ENCODE measurements at regions not wholly inside any gene's neighbourhood (a gene's known extent, or its start where the extent isn't known, plus 50 kb on each side); places are given as distances from the start of the nearest gene placed in this dataset.

DNA sequence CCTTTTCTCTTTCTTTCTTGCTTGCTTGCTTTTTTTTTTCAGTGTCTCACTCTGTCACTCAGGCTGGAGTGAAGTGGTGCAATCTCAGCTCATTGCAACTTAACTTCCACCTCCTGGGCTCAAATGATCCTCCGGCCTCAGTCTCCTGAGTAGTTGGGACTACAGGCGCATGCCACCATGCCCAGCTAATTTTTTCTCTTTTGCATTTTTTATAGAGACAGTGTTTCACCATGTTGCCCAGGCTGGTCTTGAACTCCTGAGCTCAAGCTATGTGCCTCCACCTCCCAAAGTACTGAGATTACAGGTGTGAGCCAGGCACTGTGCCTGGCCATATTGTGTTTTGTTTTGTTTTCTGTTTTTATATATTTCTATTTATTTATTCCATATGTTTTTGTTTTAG is 461.0 kb downstream of the ADAMTS20 start:
- Histone ChIP-seq H3K27me3 (ENCODE audit: control insufficient read depth, insufficient read depth, low read length, poor library complexity, severe bottlenecking) (no peaks in the 10 kb centered on the region), H3K9me3 (ENCODE audit: control insufficient read depth, low read length) (peaks cover 6% of the 10 kb centered on the region), H3K27ac (ENCODE audit: insufficient read depth, low read depth, low read length, poor library complexity, severe bottlenecking) (no peak overlapping the region), H3K4me1 (ENCODE audit: control insufficient read depth, insufficient read depth, low read length) (no peaks in the 10 kb centered on the region), H3K36me3 (ENCODE audit: control insufficient read depth, insufficient read depth, low read length) (no peaks in the 10 kb centered on the region), H3K4me3 (ENCODE audit: insufficient read depth, low read depth, low read length) (no peak overlapping the region)
- 94 to 95% methylated on average over 2 of the region's 2 CpGs for WGBS, 2 experiments

DNA sequence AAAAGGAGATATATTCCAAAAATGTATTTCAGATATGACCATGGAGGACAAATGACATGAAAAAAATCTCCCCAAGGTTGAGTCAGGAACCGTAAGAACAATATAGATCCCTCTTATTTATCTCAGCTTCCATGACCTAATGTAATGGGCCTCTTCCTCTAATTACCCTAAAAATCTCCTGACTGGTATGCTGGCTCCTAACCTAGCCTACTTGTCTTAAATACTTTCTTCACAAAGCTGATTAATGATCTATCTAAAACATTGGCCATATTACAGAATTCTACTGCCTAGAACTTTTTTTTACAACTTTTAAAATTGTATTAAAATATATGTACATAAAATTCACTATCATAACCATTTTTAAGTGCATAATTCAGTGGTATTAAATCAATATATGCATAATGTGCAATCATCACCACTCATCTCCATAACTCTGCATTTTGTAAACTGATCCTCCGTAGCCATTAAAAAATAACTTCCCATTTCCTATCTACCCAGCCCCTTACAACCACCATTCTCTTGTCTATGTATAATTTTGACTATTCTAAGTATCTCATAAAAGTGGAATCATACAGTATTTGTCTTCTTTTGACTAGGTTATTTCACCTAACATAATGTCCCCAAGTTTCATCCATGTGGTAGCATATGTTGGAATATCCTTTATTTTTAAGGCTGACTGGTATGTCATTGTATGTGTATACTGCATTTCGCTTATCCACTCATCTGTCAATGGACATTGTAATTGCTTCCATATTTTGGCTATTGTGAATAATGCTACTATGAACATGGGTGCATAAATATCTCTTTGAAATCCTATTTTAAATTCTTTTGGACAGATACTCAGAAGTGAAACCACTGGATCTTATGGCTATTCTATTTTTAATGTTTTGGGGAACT is 464.6 kb downstream of the ADAMTS20 start:
- no peaks in the 10 kb centered on the region for H3K36me3 ChIP-seq (ENCODE audit: control insufficient read depth, insufficient read depth, low read length)
- H3K4me3 ChIP-seq (ENCODE audit: insufficient read depth, low read depth, low read length), result no peak overlapping the region
- no peaks in the 10 kb centered on the region for H3K4me1 ChIP-seq (ENCODE audit: control insufficient read depth, insufficient read depth, low read length)
- peaks cover 6% of the 10 kb centered on the region for H3K9me3 ChIP-seq (ENCODE audit: control insufficient read depth, low read length)
- 94 to 98% methylated on average over 2 to 3 of the region's 3 CpGs for WGBS, 2 experiments
- no peak overlapping the region for H3K27ac ChIP-seq (ENCODE audit: insufficient read depth, low read depth, low read length, poor library complexity, severe bottlenecking)
- H3K27me3 ChIP-seq (ENCODE audit: control insufficient read depth, insufficient read depth, low read length, poor library complexity, severe bottlenecking), result no peaks in the 10 kb centered on the region

DNA sequence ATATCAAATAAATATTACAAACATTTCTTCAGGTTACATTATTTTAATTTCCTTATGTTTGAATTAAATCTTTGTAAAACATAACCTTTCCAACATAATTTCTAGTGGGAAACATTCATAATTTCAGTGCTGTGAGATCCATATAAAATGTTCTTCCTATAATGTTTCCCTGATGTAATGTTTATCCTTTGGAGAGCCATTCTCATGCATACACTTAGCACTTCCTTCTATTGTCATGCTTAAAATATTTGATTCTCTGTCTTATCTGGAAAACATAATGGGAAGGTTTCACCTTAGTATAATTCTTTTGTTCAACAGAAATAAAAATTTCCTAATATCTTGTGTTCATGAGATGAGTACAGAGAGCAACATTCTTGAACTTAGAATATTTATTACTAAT is 472.5 kb downstream of the ADAMTS20 start:
- H3K9me3 ChIP-seq (ENCODE audit: control insufficient read depth, low read length), result no peaks in the 10 kb centered on the region
- no peak overlapping the region for H3K4me3 ChIP-seq (ENCODE audit: insufficient read depth, low read depth, low read length)
- no peak overlapping the region for H3K27ac ChIP-seq (ENCODE audit: insufficient read depth, low read depth, low read length, poor library complexity, severe bottlenecking)
- H3K4me1 ChIP-seq (ENCODE audit: control insufficient read depth, insufficient read depth, low read length), result no peaks in the 10 kb centered on the region
- no peaks in the 10 kb centered on the region for H3K36me3 ChIP-seq (ENCODE audit: control insufficient read depth, insufficient read depth, low read length)
- no peaks in the 10 kb centered on the region for H3K27me3 ChIP-seq (ENCODE audit: control insufficient read depth, insufficient read depth, low read length, poor library complexity, severe bottlenecking)

DNA sequence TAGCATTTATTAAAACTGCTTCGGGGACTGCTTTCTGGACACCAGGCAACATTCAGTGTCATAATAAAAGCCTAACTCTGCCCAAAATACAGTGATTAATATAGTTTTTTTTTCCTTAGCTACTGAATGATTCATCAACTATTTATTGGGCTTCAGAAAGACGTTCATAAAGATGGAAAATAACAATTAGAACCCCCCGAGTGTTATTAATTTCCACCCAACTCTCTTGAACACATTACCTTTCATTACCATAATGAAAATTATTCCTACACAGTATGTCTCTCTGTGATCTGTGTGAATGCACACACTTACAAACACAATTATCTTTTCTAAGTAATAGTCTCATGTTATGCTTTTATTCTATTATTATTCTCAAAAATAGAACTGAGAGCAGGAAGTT is 473.0 kb downstream of the ADAMTS20 start:
- Histone ChIP-seq H3K27ac (ENCODE audit: insufficient read depth, low read depth, low read length, poor library complexity, severe bottlenecking) (no peak overlapping the region), H3K4me3 (ENCODE audit: insufficient read depth, low read depth, low read length) (no peak overlapping the region), H3K4me1 (ENCODE audit: control insufficient read depth, insufficient read depth, low read length) (no peaks in the 10 kb centered on the region), H3K36me3 (ENCODE audit: control insufficient read depth, insufficient read depth, low read length) (no peaks in the 10 kb centered on the region), H3K27me3 (ENCODE audit: control insufficient read depth, insufficient read depth, low read length, poor library complexity, severe bottlenecking) (no peaks in the 10 kb centered on the region), H3K9me3 (ENCODE audit: control insufficient read depth, low read length) (no peaks in the 10 kb centered on the region)
- 92 to 93% methylated on average over 3 of the region's 3 CpGs for WGBS, 2 experiments

DNA sequence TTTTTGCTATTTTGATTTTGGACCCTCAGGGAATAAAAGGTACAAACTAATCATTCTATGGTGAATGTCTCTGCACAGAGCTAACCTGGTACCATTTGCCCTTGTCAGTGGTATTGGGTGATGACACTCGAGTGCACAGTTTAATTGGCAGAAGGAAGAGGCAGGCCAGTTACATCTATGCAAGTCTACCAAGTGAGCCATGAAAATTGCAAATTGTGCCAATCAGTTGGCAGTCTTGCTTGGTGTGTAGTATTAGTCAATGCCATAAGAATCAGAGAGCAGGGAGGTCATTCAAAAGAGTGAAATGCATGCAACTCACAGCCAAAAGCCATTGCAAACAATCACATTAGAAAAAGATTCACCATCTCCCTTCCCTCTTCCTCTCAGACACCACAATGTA is 479.6 kb downstream of the ADAMTS20 start:
- Histone ChIP-seq H3K9me3 (ENCODE audit: control insufficient read depth, low read length) (no peaks in the 10 kb centered on the region), H3K36me3 (ENCODE audit: control insufficient read depth, insufficient read depth, low read length) (no peaks in the 10 kb centered on the region), H3K27me3 (ENCODE audit: control insufficient read depth, insufficient read depth, low read length, poor library complexity, severe bottlenecking) (no peaks in the 10 kb centered on the region), H3K4me3 (ENCODE audit: insufficient read depth, low read depth, low read length) (no peak overlapping the region), H3K4me1 (ENCODE audit: control insufficient read depth, insufficient read depth, low read length) (no peaks in the 10 kb centered on the region), H3K27ac (ENCODE audit: insufficient read depth, low read depth, low read length, poor library complexity, severe bottlenecking) (no peak overlapping the region)
- 92 to 97% methylated on average over 1 of the region's 1 CpG for WGBS, 2 experiments

DNA sequence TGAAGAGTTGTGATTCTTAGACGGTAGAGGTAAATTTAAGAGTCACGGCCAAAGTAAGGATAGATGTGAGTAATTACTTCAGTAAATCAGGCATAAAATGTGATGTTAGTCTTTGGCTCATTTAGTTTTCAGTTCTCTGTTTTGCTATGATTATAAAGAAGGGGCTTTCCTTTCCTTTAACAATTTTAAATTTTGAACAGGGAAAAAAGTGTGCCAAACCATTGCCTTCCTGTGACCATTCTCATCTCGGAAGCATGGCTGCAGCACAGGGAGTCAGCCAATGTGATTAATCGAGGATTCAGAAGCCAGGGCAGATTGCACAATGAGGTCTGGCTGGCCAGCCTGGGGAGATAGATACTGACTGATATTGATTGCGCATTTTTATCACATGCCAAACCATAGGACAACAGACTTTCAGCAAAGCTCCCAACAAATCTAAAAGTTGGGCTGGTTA is 480.2 kb upstream of the PRICKLE1 start:
- Histone ChIP-seq H3K36me3 (ENCODE audit: control insufficient read depth, insufficient read depth, low read length) (no peaks in the 10 kb centered on the region), H3K27me3 (ENCODE audit: control insufficient read depth, insufficient read depth, low read length, poor library complexity, severe bottlenecking) (no peaks in the 10 kb centered on the region), H3K27ac (ENCODE audit: insufficient read depth, low read depth, low read length, poor library complexity, severe bottlenecking) (no peak overlapping the region), H3K4me1 (ENCODE audit: control insufficient read depth, insufficient read depth, low read length) (no peaks in the 10 kb centered on the region), H3K9me3 (ENCODE audit: control insufficient read depth, low read length) (no peaks in the 10 kb centered on the region), H3K4me3 (ENCODE audit: insufficient read depth, low read depth, low read length) (no peak overlapping the region)
- 95 to 98% methylated on average over 5 of the region's 5 CpGs for WGBS, 2 experiments

DNA sequence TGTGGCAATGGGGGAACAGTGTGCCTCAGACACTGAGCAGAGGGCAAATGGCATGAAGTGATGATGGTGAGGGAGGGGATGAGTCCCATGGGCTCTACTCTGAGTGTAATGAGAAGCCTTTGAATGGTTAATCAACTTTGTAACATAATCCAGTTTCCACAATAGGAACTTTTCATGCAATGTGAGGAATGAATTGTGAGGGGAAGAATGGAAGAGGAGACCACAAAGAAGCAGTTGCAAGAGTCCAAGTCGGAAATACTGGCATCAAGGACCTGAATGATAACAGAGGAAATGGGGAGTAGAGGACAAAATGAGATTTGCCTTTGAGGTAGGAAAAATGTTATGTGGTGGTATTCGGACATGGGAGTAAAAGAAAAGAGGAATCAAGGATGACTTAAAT is 476.9 kb upstream of the PRICKLE1 start:
- Histone ChIP-seq H3K9me3 (ENCODE audit: control insufficient read depth, low read length) (no peaks in the 10 kb centered on the region), H3K4me3 (ENCODE audit: insufficient read depth, low read depth, low read length) (no peak overlapping the region)

DNA sequence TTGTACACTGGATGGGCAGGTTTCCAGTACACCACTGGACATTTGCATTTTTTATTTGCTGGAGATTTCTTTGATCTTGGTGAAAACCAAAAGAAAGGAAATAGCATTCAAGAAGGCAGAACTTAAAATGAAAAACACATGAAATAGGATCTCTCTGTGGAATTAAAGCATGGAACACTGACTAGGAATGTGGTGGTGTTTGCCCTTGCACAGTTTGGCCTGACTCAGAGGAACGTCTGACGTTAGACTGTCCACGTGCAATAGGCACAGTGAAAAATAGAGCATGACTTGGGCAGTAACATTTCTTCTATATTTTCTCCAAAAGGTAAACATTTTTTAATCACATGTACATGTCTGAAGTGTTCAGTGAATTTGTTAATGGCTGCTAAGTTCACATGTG is 474.1 kb upstream of the PRICKLE1 start:
- Histone ChIP-seq H3K27ac (ENCODE audit: insufficient read depth, low read depth, low read length, poor library complexity, severe bottlenecking) (no peak overlapping the region), H3K4me3 (ENCODE audit: insufficient read depth, low read depth, low read length) (no peak overlapping the region), H3K9me3 (ENCODE audit: control insufficient read depth, low read length) (no peaks in the 10 kb centered on the region), H3K27me3 (ENCODE audit: control insufficient read depth, insufficient read depth, low read length, poor library complexity, severe bottlenecking) (no peaks in the 10 kb centered on the region), H3K4me1 (ENCODE audit: control insufficient read depth, insufficient read depth, low read length) (no peaks in the 10 kb centered on the region), H3K36me3 (ENCODE audit: control insufficient read depth, insufficient read depth, low read length) (no peaks in the 10 kb centered on the region)
- 91 to 98% methylated on average over 3 of the region's 3 CpGs for WGBS, 2 experiments

More for the DNA sequence above, 476.9 kb upstream of the PRICKLE1 start:
- Histone ChIP-seq H3K27me3 (ENCODE audit: control insufficient read depth, insufficient read depth, low read length, poor library complexity, severe bottlenecking) (no peaks in the 10 kb centered on the region), H3K27ac (ENCODE audit: insufficient read depth, low read depth, low read length, poor library complexity, severe bottlenecking) (no peak overlapping the region), H3K36me3 (ENCODE audit: control insufficient read depth, insufficient read depth, low read length) (no peaks in the 10 kb centered on the region), H3K4me1 (ENCODE audit: control insufficient read depth, insufficient read depth, low read length) (no peaks in the 10 kb centered on the region)
- WGBS, 2 experiments, result 91 to 92% methylated on average over 2 of the region's 2 CpGs

DNA sequence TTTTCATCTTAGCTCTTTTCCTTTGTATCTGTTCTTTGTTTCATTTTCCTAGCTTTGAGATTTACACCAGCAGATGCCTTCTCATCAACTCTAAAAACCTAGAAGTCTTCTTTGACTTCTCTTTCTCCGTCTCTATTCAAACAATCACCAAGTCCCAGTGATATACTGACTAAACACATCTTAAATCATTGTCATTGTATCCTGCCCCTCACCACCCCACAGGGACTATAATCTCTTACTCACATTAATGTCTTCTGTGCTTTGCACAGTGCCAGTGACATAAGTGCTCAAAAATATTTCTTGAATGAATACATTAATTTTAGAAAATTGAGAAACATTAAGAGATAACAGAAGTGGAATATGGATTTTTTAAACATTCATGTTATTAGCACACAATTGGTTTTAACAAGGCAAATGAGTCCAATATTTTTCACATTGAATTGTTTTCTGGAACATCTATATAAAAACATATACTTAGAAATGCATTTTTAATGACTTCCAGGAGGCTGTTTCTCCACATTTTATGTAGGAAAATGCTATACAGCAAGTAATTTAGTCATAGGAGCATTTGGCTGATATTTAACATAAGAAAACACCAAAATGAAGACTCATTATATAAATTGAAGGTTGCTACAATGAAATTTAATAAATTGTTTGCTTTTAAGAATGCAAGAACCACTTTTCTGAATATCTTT is 472.8 kb upstream of the PRICKLE1 start:
- Histone ChIP-seq H3K4me3 (ENCODE audit: insufficient read depth, low read depth, low read length) (no peak overlapping the region), H3K4me1 (ENCODE audit: control insufficient read depth, insufficient read depth, low read length) (no peaks in the 10 kb centered on the region), H3K27me3 (ENCODE audit: control insufficient read depth, insufficient read depth, low read length, poor library complexity, severe bottlenecking) (no peaks in the 10 kb centered on the region), H3K27ac (ENCODE audit: insufficient read depth, low read depth, low read length, poor library complexity, severe bottlenecking) (no peak overlapping the region), H3K36me3 (ENCODE audit: control insufficient read depth, insufficient read depth, low read length) (no peaks in the 10 kb centered on the region), H3K9me3 (ENCODE audit: control insufficient read depth, low read length) (no peaks in the 10 kb centered on the region)
- 90 to 93% methylated on average over 1 of the region's 1 CpG for WGBS, 2 experiments

DNA sequence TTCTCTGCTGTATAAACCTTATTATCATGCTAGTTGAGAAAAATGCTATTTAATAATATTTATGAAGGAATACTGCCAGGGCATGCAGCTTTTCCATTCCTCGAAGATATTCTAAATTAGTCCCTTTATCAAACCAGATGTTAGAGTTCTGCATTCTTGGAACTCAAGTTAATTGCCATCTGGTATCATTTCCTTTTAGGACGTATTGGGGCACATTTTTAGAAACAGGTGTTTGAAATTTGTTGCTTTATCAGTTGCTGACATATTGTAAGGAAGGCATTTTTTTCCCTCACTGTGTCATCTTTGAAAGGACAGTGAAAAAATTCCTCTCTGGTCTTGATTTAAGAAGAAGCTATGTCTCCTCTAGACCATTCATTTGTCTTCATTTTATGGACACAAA is 471.2 kb upstream of the PRICKLE1 start:
- Histone ChIP-seq H3K4me3 (ENCODE audit: insufficient read depth, low read depth, low read length) (no peak overlapping the region), H3K9me3 (ENCODE audit: control insufficient read depth, low read length) (no peaks in the 10 kb centered on the region), H3K27ac (ENCODE audit: insufficient read depth, low read depth, low read length, poor library complexity, severe bottlenecking) (no peak overlapping the region), H3K27me3 (ENCODE audit: control insufficient read depth, insufficient read depth, low read length, poor library complexity, severe bottlenecking) (no peaks in the 10 kb centered on the region), H3K4me1 (ENCODE audit: control insufficient read depth, insufficient read depth, low read length) (no peaks in the 10 kb centered on the region), H3K36me3 (ENCODE audit: control insufficient read depth, insufficient read depth, low read length) (no peaks in the 10 kb centered on the region)
- WGBS, 2 experiments, result 92 to 94% methylated on average over 2 of the region's 2 CpGs
